Upper lobe of left lung (tissue), 4 donors: ENCODE measurements at regions not wholly inside any gene's neighbourhood (a gene's known extent, or its start where the extent isn't known, plus 50 kb on each side); places are given as distances from the start of the nearest gene placed in this dataset.

Source experiments
- CTCF ChIP-seq, 6 experiments: fragments of 450-650 bp in 4 of 6; fragments of 200-600 bp in 2 of 6; sonication (generic) in 2 of 6; IDR thresholded peaks; one replicate each; pipeline ENCODE4 v1.5.1; 2016 to 2019; ENCODE audit warnings: antibody characterized with exemption in 6 of 6
- POLR2AphosphoS5 ChIP-seq, 2 donors: sonication (generic); formaldehyde crosslinking; IDR thresholded peaks; one replicate each; pipeline ENCODE4 v1.5.1; 2017; ENCODE audit warnings: antibody characterized with exemption in 2 of 2

GRCh38 chr9:23555851-23556250, 270.2 kb downstream of the ELAVL2 start:
- TF ChIP-seq POLR2AphosphoS5 (IDR thresholded peaks at IDR 0.05) (no peak), CTCF (IDR thresholded peaks at IDR 0.05) (no peak)
